HepG2 (cell line): ENCODE measurements at regions not wholly inside any gene's neighbourhood (a gene's known extent, or its start where the extent isn't known, plus 50 kb on each side); places are given as distances from the start of the nearest gene placed in this dataset.

ENCODE experiments used
- ATAC-seq: fragments of 200-7000 bp; cut with Tn5 transposase; 3 replicates; pipeline ENCODE4 v1.9.1; 2020; ENCODE audit warnings: mild to moderate bottlenecking, moderate library complexity
- BruUV-seq: library from RNA; stranded (reverse); fragments of 400-500 nt; replicated peaks from 2 replicates; lab custom pipeline; 2021; lab: Mats Ljungman, UMichigan
- CTCF ChIA-PET: fragments of 300-600 bp; formaldehyde crosslinking; extraction: SDS; loops from one replicate; lab custom pipeline; 2021; ENCODE audit warnings: low total read pairs, inconsistent platforms, low intra/inter-chr PET ratio; lab: Yijun Ruan, JAX
- POLR2A ChIA-PET: fragments of 350-600 bp; sonication (Branson Sonifier 250); formaldehyde crosslinking; loops from one replicate; lab custom pipeline; 2020; ENCODE audit warnings: antibody characterized with exemption, inconsistent platforms; lab: Yijun Ruan, JAX
- DNase-seq: peaks from one replicate; pipeline ENCODE4 v3.0.0-alpha.2; 2015; ENCODE audit warnings: low spot score
- FAIRE-seq: peaks from 3 replicates; lab custom pipeline; 2011; peaks lifted over from hg19 to GRCh38; lab: Jason Lieb, UNC
- H2AFZ ChIP-seq: one replicate; pipeline ENCODE4 v1.6.1; 2011; ENCODE audit warnings: low read length, inconsistent platforms
- H3K27ac ChIP-seq: fragments of 300-600 bp; 3 replicates; pipeline ENCODE4 v1.8.0; 2011; ENCODE audit warnings: mixed run types, mild to moderate bottlenecking, mixed read lengths, low read length, inconsistent platforms; ENCODE audit not compliant: insufficient read depth; ENCODE audit errors: extremely low read length
- H3K27me3 ChIP-seq, 2 experiments: fragments of 200-600 bp in 1 of 2; 2 replicates in 1 of 2; 3 replicates in 1 of 2; pipeline versions ENCODE4 v1.6.0 to v1.8.0; 2011; ENCODE audit warnings: low read length in 2 of 2, mild to moderate bottlenecking in 2 of 2, moderate library complexity in 2 of 2, inconsistent platforms in 1 of 2; ENCODE audit not compliant: insufficient read depth in 2 of 2, control insufficient read depth in 1 of 2
- H3K36me3 ChIP-seq, 2 experiments: fragments of 200-600 bp in 1 of 2; replicated peaks in 1 of 2; 2 replicates in 1 of 2; 3 replicates in 1 of 2; pipeline versions ENCODE4 v1.5.1 to v1.8.0; 2011; ENCODE audit warnings: low read length in 2 of 2, inconsistent platforms in 1 of 2; ENCODE audit not compliant: insufficient read depth in 2 of 2, control insufficient read depth in 1 of 2
- H3K4me1 ChIP-seq: 2 replicates; pipeline ENCODE4 v1.5.1; 2012; ENCODE audit warnings: low read length, inconsistent platforms; ENCODE audit not compliant: insufficient read depth
- H3K4me2 ChIP-seq: 2 replicates; pipeline ENCODE4 v1.6.0; 2011; ENCODE audit warnings: low read depth, low read length, inconsistent platforms
- H3K4me3 ChIP-seq, 3 experiments: fragments of 200-600 bp in 1 of 3; sonication (generic), shearing (Covaris generic) in 1 of 3; replicated peaks in 1 of 3; 2 replicates each; pipeline ENCODE4 v1.5.1; 2011 to 2016; ENCODE audit warnings: low read length in 3 of 3, inconsistent platforms in 2 of 3, low read depth in 2 of 3, mild to moderate bottlenecking in 2 of 3, control low read depth in 1 of 3, mixed read lengths in 1 of 3; ENCODE audit not compliant: insufficient read depth in 1 of 3
- H3K79me2 ChIP-seq: one replicate; pipeline ENCODE4 v1.6.1; 2011; ENCODE audit warnings: low read length, inconsistent platforms; ENCODE audit not compliant: insufficient read depth
- H3K9ac ChIP-seq: 2 replicates; pipeline ENCODE4 v1.6.0; 2011; ENCODE audit warnings: mild to moderate bottlenecking, low read depth, low read length, inconsistent platforms; ENCODE audit not compliant: insufficient read depth
- H3K9me3 ChIP-seq: 2 replicates; pipeline ENCODE4 v1.5.1; 2012; ENCODE audit warnings: mild to moderate bottlenecking, low read length
- H4K20me1 ChIP-seq: 2 replicates; pipeline ENCODE4 v1.6.0; 2011; ENCODE audit warnings: inconsistent platforms, mild to moderate bottlenecking, low read length, moderate library complexity; ENCODE audit not compliant: insufficient read depth
- BCL6 ChIP-seq: IDR thresholded peaks from 2 replicates; pipeline ENCODE4 v1.6.1; 2016; ENCODE audit warnings: missing genetic modification reagents, missing compliant biosample characterization
- EED ChIP-seq: sonication (generic); formaldehyde crosslinking; IDR thresholded peaks from 2 replicates; pipeline ENCODE4 v1.5.0; 2020; ENCODE audit warnings: mild to moderate bottlenecking, missing genetic modification reagents
- FOXP1 ChIP-seq, 2 experiments: fragments of 450-650 bp in 1 of 2; IDR thresholded peaks; 2 replicates each; pipeline ENCODE4 v1.6.1; 2017 to 2018; ENCODE audit warnings: antibody characterized with exemption in 1 of 2
- GATA4 ChIP-seq: sonication (generic); IDR thresholded peaks from 2 replicates; pipeline ENCODE4 v1.6.1; 2016; ENCODE audit warnings: antibody characterized with exemption, low read depth, borderline replicate concordance
- HNRNPUL1 ChIP-seq: fragments of 200-400 bp; formaldehyde crosslinking; IDR thresholded peaks from 2 replicates; pipeline ENCODE4 v1.6.1; 2017; ENCODE audit warnings: low read depth, mild to moderate bottlenecking, low read length, moderate library complexity
- HOXA7 ChIP-seq: sonication (generic); formaldehyde crosslinking; IDR thresholded peaks from 2 replicates; pipeline ENCODE4 v1.8.1; 2022; ENCODE audit warnings: mild to moderate bottlenecking, missing genetic modification reagents, moderate library complexity
- KDM2A ChIP-seq: sonication (generic); formaldehyde crosslinking; IDR thresholded peaks from 2 replicates; pipeline ENCODE4 v1.4.0; 2020; ENCODE audit warnings: low read depth, missing genetic modification reagents, borderline replicate concordance
- MAZ ChIP-seq, 2 experiments: sonication (generic) in 1 of 2; formaldehyde crosslinking in 1 of 2; IDR thresholded peaks; 2 replicates each; pipeline versions ENCODE4 v1.5.0 to v1.6.1; 2012 to 2020; ENCODE audit warnings: low read depth in 2 of 2, mild to moderate bottlenecking in 2 of 2, borderline replicate concordance in 1 of 2, improper control_type of control experiment in 1 of 2, low read length in 1 of 2, missing genetic modification reagents in 1 of 2, moderate library complexity in 1 of 2
- PHF21A ChIP-seq: sonication (generic); formaldehyde crosslinking; IDR thresholded peaks from 2 replicates; pipeline ENCODE4 v1.5.0; 2020; ENCODE audit warnings: mild to moderate bottlenecking, missing genetic modification reagents
- POGK ChIP-seq: sonication (generic); formaldehyde crosslinking; conservative IDR thresholded peaks from 2 replicates; pipeline ENCODE4 v1.8.0; 2022; ENCODE audit warnings: mild to moderate bottlenecking, moderate library complexity, missing genetic modification reagents
- RCOR2 ChIP-seq: IDR thresholded peaks from 2 replicates; pipeline ENCODE4 v1.6.1; 2016; ENCODE audit warnings: missing biosample characterization, missing genetic modification reagents
- SALL1 ChIP-seq: sonication (generic); formaldehyde crosslinking; IDR thresholded peaks from 2 replicates; pipeline ENCODE4 v1.8.0; 2022; ENCODE audit warnings: mild to moderate bottlenecking, missing genetic modification reagents
- SRSF1 ChIP-seq: fragments of 200-400 bp; formaldehyde crosslinking; optimal IDR thresholded peaks from 2 replicates; pipeline ENCODE3; 2017; ENCODE audit warnings: mild to moderate bottlenecking, low read depth, low read length, moderate library complexity
- ZMYM3 ChIP-seq: sonication (generic); formaldehyde crosslinking; IDR thresholded peaks from 2 replicates; pipeline ENCODE4 v1.5.1; 2020; ENCODE audit warnings: mild to moderate bottlenecking, missing genetic modification reagents
- ZNF18 ChIP-seq: sonication (generic); formaldehyde crosslinking; IDR thresholded peaks from 2 replicates; pipeline ENCODE4 v1.8.0; 2022; ENCODE audit warnings: mild to moderate bottlenecking, missing genetic modification reagents; ENCODE audit not compliant: insufficient replicate concordance
- ZNF24 ChIP-seq: fragments of 450-650 bp; IDR thresholded peaks from 2 replicates; pipeline ENCODE4 v1.6.1; 2017; ENCODE audit warnings: antibody characterized with exemption, mild to moderate bottlenecking
- ZNF687 ChIP-seq: sonication (generic); formaldehyde crosslinking; IDR thresholded peaks from 2 replicates; pipeline ENCODE4 v1.5.1; 2020; ENCODE audit warnings: mild to moderate bottlenecking, missing genetic modification reagents, moderate library complexity
- ZNF788 ChIP-seq: sonication (generic); formaldehyde crosslinking; IDR thresholded peaks from 2 replicates; pipeline ENCODE4 v1.5.0; 2020; ENCODE audit warnings: mild to moderate bottlenecking, missing genetic modification reagents, borderline replicate concordance
- ZSCAN12 ChIP-seq: sonication (generic); formaldehyde crosslinking; IDR thresholded peaks from 2 replicates; pipeline ENCODE4 v1.9.0; 2021; ENCODE audit warnings: mild to moderate bottlenecking, missing genetic modification reagents
- WGBS: methylation state at CpG from one replicate; pipeline ENCODE4 v1.1.6; 2017; ENCODE audit warnings: low lambda C conversion rate; 5-methylcytosine and 5-hydroxymethylcytosine counted together
- in situ Hi-C: cut with HindIII; loops from 2 replicates; pipeline ENCODE4 v1.10.0; 2017; ENCODE audit warnings: low pct_unique_long_range_greater_than_20kb; ENCODE audit not compliant: extremely low pct_ligation_motif_present
- intact Hi-C: fragments of 100-400 bp; cut with micrococcal nuclease; formaldehyde crosslinking; loops from one replicate; pipeline ENCODE4 v1.10.0; 2022; ENCODE audit not compliant: unreplicated experiment

- intact Hi-C loops (no loop called here), in situ Hi-C loops (no loop called here)
- no peaks in the 10 kb centered on the region for H3K79me2 ChIP-seq
- H4K20me1 ChIP-seq, result no peaks in the 10 kb centered on the region
- no peak overlapping the region for H2AFZ ChIP-seq
- POLR2A ChIA-PET, result no interaction called here
- H3K36me3 ChIP-seq, result no peaks in the 10 kb centered on the region
- ATAC-seq (no peak), FAIRE-seq (no peak), DNase-seq (no peak)
- CTCF ChIA-PET, result interaction anchor here (1.0 to 1.4 kb wide), 2 partner anchors 73 to 1484 kb away, joined by 3 to 8 read pairs; no protein-coding TSS in a partner anchor
- WGBS, result 6% methylated on average over 2 of the region's 2 CpGs
- BruUV-seq, result no TSS peak
- H3K27me3 ChIP-seq, result no peaks in the 10 kb centered on the region
- TF ChIP-seq ZNF18, result no peak
- TF ChIP-seq SALL1 (CRISPR knock-in tag), result no peak
- no peak for TF ChIP-seq SRSF1
- no peak for TF ChIP-seq GATA4
- no peak for TF ChIP-seq KDM2A (CRISPR knock-in tag)
- TF ChIP-seq HNRNPUL1, result no peak
- TF ChIP-seq ZMYM3 (CRISPR knock-in tag), result no peak
- TF ChIP-seq FOXP1 (IDR thresholded peaks at IDR 0.05), result no peak
- TF ChIP-seq FOXP1 (CRISPR knock-in tag; IDR thresholded peaks at IDR 0.05), result no peak
- no peak for TF ChIP-seq MAZ (IDR thresholded peaks at IDR 0.05; ENCODE audit: borderline replicate concordance, low read depth, low read length)
- no peak for TF ChIP-seq MAZ (CRISPR knock-in tag; IDR thresholded peaks at IDR 0.05; ENCODE audit: low read depth)
- TF ChIP-seq ZSCAN12 (CRISPR knock-in tag), result no peak
- TF ChIP-seq BCL6 (CRISPR knock-in tag), result no peak
- TF ChIP-seq ZNF687, result no peak
- TF ChIP-seq ZNF788 (CRISPR knock-in tag), result no peak
- TF ChIP-seq EED (CRISPR knock-in tag), result no peak
- no peak for TF ChIP-seq ZNF24
- TF ChIP-seq PHF21A (CRISPR knock-in tag), result no peak
- no peak for TF ChIP-seq HOXA7
- TF ChIP-seq POGK (CRISPR knock-in tag), result no peak
- TF ChIP-seq RCOR2 (CRISPR knock-in tag), result no peak
- H3K9ac ChIP-seq, result no peak overlapping the region
- H3K4me1 ChIP-seq, result no peaks in the 10 kb centered on the region
- no peak overlapping the region for H3K27ac ChIP-seq
- H3K4me3 ChIP-seq, result no peak overlapping the region
- H3K9me3 ChIP-seq, result no peaks in the 10 kb centered on the region
- H3K4me2 ChIP-seq, result no peak overlapping the region
Measured at GRCh38 chr2:211084352-211084751, 528.0 kb downstream of the CPS1 start.
